NCI-H460 (cell line): ENCODE measurements at regions not wholly inside any gene's neighbourhood (a gene's known extent, or its start where the extent isn't known, plus 50 kb on each side); places are given as distances from the start of the nearest gene placed in this dataset.

ENCODE experiments used
- DNase-seq: peaks from one replicate; pipeline ENCODE4 v3.0.0-alpha.2; 2016; ENCODE audit warnings: low read depth; ENCODE audit errors: extremely low read depth
- small RNA-seq, 2 experiments: library from RNA; depleted of rRNA; stranded (forward); fragments of <200 nt; gene quantifications; one replicate each; pipeline ENCODE3, GENCODE V24; 2014

- DNase-seq, result no peak
Observed at GRCh38 chr1:93013145-93014065, 52.1 kb upstream of the DIPK1A start.

DNA sequence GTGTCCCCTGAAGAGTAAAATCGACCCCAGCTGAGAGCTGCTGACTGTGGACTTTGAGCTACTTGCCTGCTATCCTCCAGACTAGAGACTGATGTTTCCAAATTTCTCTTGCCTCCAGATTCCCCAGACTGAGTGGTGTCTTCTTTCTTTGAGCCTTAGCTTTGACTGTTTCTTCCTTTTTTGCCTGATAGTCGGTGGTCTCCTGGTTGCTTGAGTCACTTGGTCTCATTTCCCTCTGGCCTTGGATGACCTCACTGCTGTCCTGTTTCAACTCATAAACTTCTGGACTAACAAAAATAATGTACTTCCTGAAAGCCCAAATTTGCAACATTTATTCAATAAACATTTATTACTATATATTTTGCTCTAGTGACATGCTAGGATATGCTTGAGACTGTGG is 52.9 kb upstream of the DIPK1A start:
- DNase-seq, result no peak

- no peak for DNase-seq
Observed at GRCh38 chr1:93015590-93015989, 54.3 kb upstream of the DIPK1A start.

GRCh38 chr1:93016171-93016570 is 54.9 kb upstream of the DIPK1A start:
- DNase-seq, result no peak

GRCh38 chr1:93021539-93022134 is 57.4 kb upstream of the MTF2 start:
- peak; percentile 37 for DNase-seq

DNA sequence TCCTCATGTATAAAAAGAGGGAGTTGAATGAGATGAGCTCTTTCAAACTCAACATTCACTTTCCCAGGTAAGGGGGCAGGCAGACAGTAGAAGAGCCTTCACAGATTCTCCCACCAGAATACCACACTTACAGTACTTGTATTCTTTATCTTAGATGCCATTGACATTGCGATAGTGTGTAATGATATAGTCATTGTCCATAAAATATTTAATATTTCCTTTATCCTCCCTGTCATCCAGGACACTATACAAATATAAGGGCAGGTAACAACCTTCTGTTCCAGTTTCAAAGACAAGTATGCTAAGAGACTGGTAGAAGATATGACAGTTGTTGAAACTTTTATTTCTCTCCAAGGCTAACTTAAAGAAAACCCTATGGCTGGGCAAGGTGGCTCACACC is 56.5 kb upstream of the MTF2 start:
- no peak for DNase-seq

DNA sequence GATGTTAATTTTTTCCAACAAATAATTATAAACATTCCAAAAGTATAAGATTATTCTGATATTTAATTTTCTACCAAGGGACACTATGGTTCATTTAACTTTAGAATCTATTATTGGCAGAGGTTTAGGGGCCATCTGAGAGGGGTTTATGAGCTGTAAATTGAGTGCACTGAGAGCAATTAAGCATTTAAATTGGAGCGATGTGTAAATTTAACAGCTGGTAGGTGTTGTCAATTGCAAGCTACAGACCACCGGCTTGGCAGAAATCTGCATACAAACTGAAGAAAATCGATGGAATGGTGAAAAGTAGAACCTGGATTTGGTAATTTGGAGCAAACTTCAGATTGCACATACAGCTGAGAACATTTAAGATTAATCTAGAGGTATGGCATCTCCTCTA is 55.8 kb upstream of the MTF2 start:
- no peak for DNase-seq

DNA sequence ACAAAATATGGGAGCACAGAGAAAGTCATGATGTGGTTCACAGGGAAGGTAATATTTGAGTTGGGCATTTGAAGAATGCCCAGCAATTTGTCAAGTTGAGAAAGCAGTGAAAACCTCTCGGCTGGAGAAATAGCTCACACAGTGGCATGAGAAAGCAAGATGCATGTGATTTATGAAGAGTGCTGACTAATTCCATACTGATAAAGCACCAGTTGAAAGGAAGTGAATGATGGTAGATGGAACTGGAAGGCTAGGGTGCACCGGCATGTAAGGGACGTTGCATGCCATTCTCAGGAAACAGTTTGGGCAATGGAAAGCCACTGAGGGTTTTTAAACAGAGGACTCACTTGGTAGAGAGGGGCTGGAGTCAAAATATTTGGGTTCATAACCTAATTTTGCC is 53.5 kb upstream of the MTF2 start:
- no peak for DNase-seq

DNA sequence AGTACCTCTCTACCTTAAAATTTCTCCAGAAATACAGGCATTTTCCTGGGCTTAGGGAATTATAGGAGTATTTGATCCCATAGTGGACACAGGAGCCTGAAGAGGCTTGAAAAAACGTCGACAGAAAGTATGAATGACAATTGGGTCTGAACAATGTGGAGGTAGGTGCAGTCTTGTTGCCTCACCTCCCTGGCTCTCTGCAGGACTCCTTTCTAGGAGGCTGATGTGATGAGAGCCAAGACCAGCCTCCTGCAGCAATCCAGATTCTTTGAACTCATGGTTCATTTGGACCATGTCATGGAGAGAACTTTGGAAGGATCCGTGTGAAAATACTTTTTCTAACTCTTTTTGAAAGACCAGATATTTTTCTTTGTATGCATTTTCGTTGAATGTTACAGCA is 50.5 kb upstream of the MTF2 start:
- DNase-seq, result no peak

Small RNA genes in the stretch of these regions (small RNA-seq; reads per million reads assigned to genes)
- 0 reads per million in 2 experiments for gene RF00019
- gene RN7SKP123, result 0 to 0.06 reads per million in 2 experiments
